ENCODE measurements at regions not wholly inside any gene's neighbourhood (a gene's known extent, or its start where the extent isn't known, plus 50 kb on each side); places are given as distances from the start of the nearest gene placed in this dataset.

DNA sequence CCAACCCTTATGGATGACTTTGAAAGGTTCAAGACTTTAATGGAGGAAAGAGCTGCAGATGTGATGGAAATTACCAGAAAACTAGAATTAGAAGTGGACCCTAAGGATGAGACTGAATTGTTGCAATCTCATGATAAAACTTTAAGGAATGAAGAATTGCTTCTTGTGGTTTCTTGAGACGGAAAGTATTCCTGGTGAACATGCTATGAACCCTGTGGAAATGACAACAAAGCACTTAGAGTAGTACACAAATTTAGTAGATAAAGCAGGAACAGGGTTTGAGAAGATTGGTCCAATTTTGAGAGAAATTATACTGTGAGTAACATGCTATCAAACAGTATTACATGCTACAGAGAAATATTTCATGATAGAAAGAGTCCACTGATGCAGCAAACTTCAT lies 215.4 kb downstream of the OMA1 start:
- BruUV-seq (replicated peaks), result no TSS peak
- H2AFZ ChIP-seq (ENCODE audit: low read depth, low read length, poor library complexity, severe bottlenecking), result no peak overlapping the region
- ATAC-seq, result no peak
- peaks cover 22% of the 10 kb centered on the region; the same call in 1 of the 2 replicates for H3K27me3 ChIP-seq (ENCODE audit: insufficient read depth, low read length)
- H3K79me2 ChIP-seq (ENCODE audit: insufficient read depth, low read length), result no peaks in the 10 kb centered on the region
- H3K4me3 ChIP-seq (replicated peaks in 1 of 2; ENCODE audit: low read depth in 1 of 2, low read length in 2 of 2), result no peak overlapping the region
- H3K9me3 ChIP-seq (ENCODE audit: control insufficient read depth in 1 of 2, insufficient read depth in 1 of 2, low read depth in 1 of 2, low read length in 2 of 2), result no peaks in the 10 kb centered on the region
- no peaks in the 10 kb centered on the region for H3K9me2 ChIP-seq (ENCODE audit: insufficient read depth)
- ChIA-PET POLR2A (no interaction called here), CTCF (no interaction called here), RAD21 (ENCODE audit: low non-redundant PET in 1 of 2, low total read pairs in 2 of 2, uncharacterized antibody in 2 of 2, unreplicated experiment in 2 of 2) (no interaction called here)
- no peak for TF ChIP-seq EGR1 (IDR thresholded peaks at IDR 0.05; ENCODE audit: low read depth)
- no peak for TF ChIP-seq ZFX (IDR thresholded peaks at IDR 0.05)
- TF ChIP-seq TCF7L2 (IDR thresholded peaks at IDR 0.05; ENCODE audit: borderline replicate concordance, extremely low read depth, insufficient read depth, insufficient read length), result no peak
- TF ChIP-seq FOSL1 (IDR thresholded peaks at IDR 0.05; ENCODE audit: low read depth), result no peak
- TF ChIP-seq, protein P1, sequence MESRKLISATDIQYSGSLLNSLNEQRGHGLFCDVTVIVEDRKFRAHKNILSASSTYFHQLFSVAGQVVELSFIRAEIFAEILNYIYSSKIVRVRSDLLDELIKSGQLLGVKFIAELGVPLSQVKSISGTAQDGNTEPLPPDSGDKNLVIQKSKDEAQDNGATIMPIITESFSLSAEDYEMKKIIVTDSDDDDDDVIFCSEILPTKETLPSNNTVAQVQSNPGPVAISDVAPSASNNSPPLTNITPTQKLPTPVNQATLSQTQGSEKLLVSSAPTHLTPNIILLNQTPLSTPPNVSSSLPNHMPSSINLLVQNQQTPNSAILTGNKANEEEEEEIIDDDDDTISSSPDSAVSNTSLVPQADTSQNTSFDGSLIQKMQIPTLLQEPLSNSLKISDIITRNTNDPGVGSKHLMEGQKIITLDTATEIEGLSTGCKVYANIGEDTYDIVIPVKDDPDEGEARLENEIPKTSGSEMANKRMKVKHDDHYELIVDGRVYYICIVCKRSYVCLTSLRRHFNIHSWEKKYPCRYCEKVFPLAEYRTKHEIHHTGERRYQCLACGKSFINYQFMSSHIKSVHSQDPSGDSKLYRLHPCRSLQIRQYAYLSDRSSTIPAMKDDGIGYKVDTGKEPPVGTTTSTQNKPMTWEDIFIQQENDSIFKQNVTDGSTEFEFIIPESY (IDR thresholded peaks at IDR 0.05; ENCODE audit: extremely low read depth, insufficient replicate concordance, low read length), result no peak
- TF ChIP-seq, protein P2, sequence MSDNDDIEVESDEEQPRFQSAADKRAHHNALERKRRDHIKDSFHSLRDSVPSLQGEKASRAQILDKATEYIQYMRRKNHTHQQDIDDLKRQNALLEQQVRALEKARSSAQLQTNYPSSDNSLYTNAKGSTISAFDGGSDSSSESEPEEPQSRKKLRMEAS (IDR thresholded peaks at IDR 0.05), result no peak
- TF ChIP-seq CEBPB (IDR thresholded peaks at IDR 0.05; ENCODE audit: low read depth), result no peak
- no peak for TF ChIP-seq EZH2phosphoT487 (IDR thresholded peaks at IDR 0.05; ENCODE audit: borderline replicate concordance)
- no peak for TF ChIP-seq POLR2A (IDR thresholded peaks at IDR 0.05; ENCODE audit: borderline replicate concordance, extremely low read depth, insufficient read depth, insufficient read length)
- H3K36me3 ChIP-seq (ENCODE audit: control insufficient read depth in 1 of 2, insufficient read depth in 2 of 2, low read length in 2 of 2), result no peaks in the 10 kb centered on the region
- no peaks in the 10 kb centered on the region for H3K4me1 ChIP-seq (ENCODE audit: control insufficient read depth in 1 of 2, insufficient read depth in 2 of 2, low read length in 2 of 2)
- H3K4me2 ChIP-seq (ENCODE audit: low read length), result no peak overlapping the region
- H3K27ac ChIP-seq (ENCODE audit: low read depth, low read length), result no peak overlapping the region
- no peak overlapping the region for H3K9ac ChIP-seq (ENCODE audit: low read length)
- intact Hi-C loops (cut with micrococcal nuclease), result no loop called here
- no peak for DNase-seq (ENCODE audit: low read depth, low spot score)
- no peaks in the 10 kb centered on the region for H4K20me1 ChIP-seq (ENCODE audit: insufficient read depth)

DNA sequence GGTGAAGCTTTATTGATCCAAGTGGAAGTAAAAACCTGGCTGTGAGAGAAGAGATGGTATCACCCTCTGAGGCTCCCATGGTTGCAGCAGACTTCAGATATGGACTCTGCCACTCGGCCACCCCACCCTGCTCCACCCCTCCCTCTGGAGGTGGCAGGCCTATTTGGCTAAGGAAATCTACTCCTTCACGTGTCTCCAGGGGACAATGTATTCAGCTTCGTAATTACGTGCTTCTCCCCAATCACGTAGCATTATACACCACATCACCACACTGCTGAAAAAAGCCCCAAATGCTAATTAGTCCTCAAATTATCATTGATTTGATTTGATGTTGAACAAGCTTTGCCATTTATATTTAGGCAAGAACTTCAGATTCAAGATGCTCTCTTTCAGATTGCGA lies 220.7 kb downstream of the OMA1 start:
- DNase-seq (ENCODE audit: low read depth, low spot score) (no peak), ATAC-seq (no peak)
- ChIA-PET CTCF (no interaction called here), RAD21 (ENCODE audit: low non-redundant PET in 1 of 2, low total read pairs in 2 of 2, uncharacterized antibody in 2 of 2, unreplicated experiment in 2 of 2) (no interaction called here), POLR2A (no interaction called here)
- no TSS peak for BruUV-seq (replicated peaks)
- Histone ChIP-seq H3K27me3 (ENCODE audit: insufficient read depth, low read length) (peaks cover 10% of the 10 kb centered on the region; the same call in 1 of the 2 replicates), H4K20me1 (ENCODE audit: insufficient read depth) (no peaks in the 10 kb centered on the region), H3K9me2 (ENCODE audit: insufficient read depth) (no peaks in the 10 kb centered on the region), H3K4me3 (replicated peaks in 1 of 2; ENCODE audit: low read depth in 1 of 2, low read length in 2 of 2) (no peak overlapping the region), H3K4me1 (ENCODE audit: control insufficient read depth in 1 of 2, insufficient read depth in 2 of 2, low read length in 2 of 2) (no peaks in the 10 kb centered on the region), H3K36me3 (ENCODE audit: control insufficient read depth in 1 of 2, insufficient read depth in 2 of 2, low read length in 2 of 2) (no peaks in the 10 kb centered on the region), H3K27ac (ENCODE audit: low read depth, low read length) (no peak overlapping the region), H3K9me3 (ENCODE audit: control insufficient read depth in 1 of 2, insufficient read depth in 1 of 2, low read depth in 1 of 2, low read length in 2 of 2) (no peaks in the 10 kb centered on the region), H2AFZ (ENCODE audit: low read depth, low read length, poor library complexity, severe bottlenecking) (no peak overlapping the region), H3K9ac (ENCODE audit: low read length) (no peak overlapping the region), H3K79me2 (ENCODE audit: insufficient read depth, low read length) (no peaks in the 10 kb centered on the region), H3K4me2 (ENCODE audit: low read length) (no peak overlapping the region)
- TF ChIP-seq ZFX (IDR thresholded peaks at IDR 0.05) (no peak), TCF7L2 (IDR thresholded peaks at IDR 0.05; ENCODE audit: borderline replicate concordance, extremely low read depth, insufficient read depth, insufficient read length) (no peak), CBX3 (IDR thresholded peaks at IDR 0.05; ENCODE audit: low read depth) (no peak), SRF (IDR thresholded peaks at IDR 0.05; ENCODE audit: low read depth) (no peak), FOSL1 (IDR thresholded peaks at IDR 0.05; ENCODE audit: low read depth) (no peak), POLR2AphosphoS5 (IDR thresholded peaks at IDR 0.05; ENCODE audit: low read depth, low read length) (no peak), ELF1 (IDR thresholded peaks at IDR 0.05; ENCODE audit: borderline replicate concordance, low read depth) (no peak)
- TF ChIP-seq, protein P3, sequence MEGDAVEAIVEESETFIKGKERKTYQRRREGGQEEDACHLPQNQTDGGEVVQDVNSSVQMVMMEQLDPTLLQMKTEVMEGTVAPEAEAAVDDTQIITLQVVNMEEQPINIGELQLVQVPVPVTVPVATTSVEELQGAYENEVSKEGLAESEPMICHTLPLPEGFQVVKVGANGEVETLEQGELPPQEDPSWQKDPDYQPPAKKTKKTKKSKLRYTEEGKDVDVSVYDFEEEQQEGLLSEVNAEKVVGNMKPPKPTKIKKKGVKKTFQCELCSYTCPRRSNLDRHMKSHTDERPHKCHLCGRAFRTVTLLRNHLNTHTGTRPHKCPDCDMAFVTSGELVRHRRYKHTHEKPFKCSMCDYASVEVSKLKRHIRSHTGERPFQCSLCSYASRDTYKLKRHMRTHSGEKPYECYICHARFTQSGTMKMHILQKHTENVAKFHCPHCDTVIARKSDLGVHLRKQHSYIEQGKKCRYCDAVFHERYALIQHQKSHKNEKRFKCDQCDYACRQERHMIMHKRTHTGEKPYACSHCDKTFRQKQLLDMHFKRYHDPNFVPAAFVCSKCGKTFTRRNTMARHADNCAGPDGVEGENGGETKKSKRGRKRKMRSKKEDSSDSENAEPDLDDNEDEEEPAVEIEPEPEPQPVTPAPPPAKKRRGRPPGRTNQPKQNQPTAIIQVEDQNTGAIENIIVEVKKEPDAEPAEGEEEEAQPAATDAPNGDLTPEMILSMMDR (IDR thresholded peaks at IDR 0.05 in 2 of 3, conservative IDR thresholded peaks at IDR 0.05 in 1 of 3; ENCODE audit: borderline replicate concordance in 1 of 3, insufficient read depth in 1 of 3, low read depth in 2 of 3, low read length in 2 of 3), result no peak
- TF ChIP-seq, protein P1 (IDR thresholded peaks at IDR 0.05; ENCODE audit: extremely low read depth, insufficient replicate concordance, low read length), result no peak
- TF ChIP-seq, protein P2 (IDR thresholded peaks at IDR 0.05), result no peak
- intact Hi-C loops (cut with micrococcal nuclease), result no loop called here
